ENCODE measurements at regions not wholly inside any gene's neighbourhood (a gene's known extent, or its start where the extent isn't known, plus 50 kb on each side); places are given as distances from the start of the nearest gene placed in this dataset.
"Not testable (repeated sequence)": the region's sequence is repeated elsewhere in the genome, so short reads cannot be mapped to it uniquely, and the experiment has no call there.

- TF ChIP-seq, protein P1, sequence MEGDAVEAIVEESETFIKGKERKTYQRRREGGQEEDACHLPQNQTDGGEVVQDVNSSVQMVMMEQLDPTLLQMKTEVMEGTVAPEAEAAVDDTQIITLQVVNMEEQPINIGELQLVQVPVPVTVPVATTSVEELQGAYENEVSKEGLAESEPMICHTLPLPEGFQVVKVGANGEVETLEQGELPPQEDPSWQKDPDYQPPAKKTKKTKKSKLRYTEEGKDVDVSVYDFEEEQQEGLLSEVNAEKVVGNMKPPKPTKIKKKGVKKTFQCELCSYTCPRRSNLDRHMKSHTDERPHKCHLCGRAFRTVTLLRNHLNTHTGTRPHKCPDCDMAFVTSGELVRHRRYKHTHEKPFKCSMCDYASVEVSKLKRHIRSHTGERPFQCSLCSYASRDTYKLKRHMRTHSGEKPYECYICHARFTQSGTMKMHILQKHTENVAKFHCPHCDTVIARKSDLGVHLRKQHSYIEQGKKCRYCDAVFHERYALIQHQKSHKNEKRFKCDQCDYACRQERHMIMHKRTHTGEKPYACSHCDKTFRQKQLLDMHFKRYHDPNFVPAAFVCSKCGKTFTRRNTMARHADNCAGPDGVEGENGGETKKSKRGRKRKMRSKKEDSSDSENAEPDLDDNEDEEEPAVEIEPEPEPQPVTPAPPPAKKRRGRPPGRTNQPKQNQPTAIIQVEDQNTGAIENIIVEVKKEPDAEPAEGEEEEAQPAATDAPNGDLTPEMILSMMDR (IDR thresholded peaks at IDR 0.05): not testable (repeated sequence)
- not testable (repeated sequence) for TF ChIP-seq POLR2AphosphoS5 (IDR thresholded peaks at IDR 0.05)
Observed at GRCh38 chr1:228953808-228954207, 218.5 kb downstream of the RHOU start.

Data from upper lobe of left lung (tissue), 4 donors.